Lower leg skin (tissue), 3 donors: ENCODE measurements at regions not wholly inside any gene's neighbourhood (a gene's known extent, or its start where the extent isn't known, plus 50 kb on each side); places are given as distances from the start of the nearest gene placed in this dataset.

Source experiments
- POLR2A ChIP-seq, 2 donors: fragments of 450-650 bp; IDR thresholded peaks; one replicate each; pipeline ENCODE4 v1.6.1; 2016 to 2017; ENCODE audit warnings: antibody characterized with exemption in 2 of 2, mild to moderate bottlenecking in 1 of 2, moderate library complexity in 1 of 2
- TF ChIP-seq, protein P1 (sequence below), 3 donors: fragments of 450-650 bp; IDR thresholded peaks; one replicate each; pipeline ENCODE4 v1.5.1; 2016; ENCODE audit warnings: antibody characterized with exemption in 3 of 3, mild to moderate bottlenecking in 3 of 3, moderate library complexity in 2 of 3

- TF ChIP-seq, protein P1, sequence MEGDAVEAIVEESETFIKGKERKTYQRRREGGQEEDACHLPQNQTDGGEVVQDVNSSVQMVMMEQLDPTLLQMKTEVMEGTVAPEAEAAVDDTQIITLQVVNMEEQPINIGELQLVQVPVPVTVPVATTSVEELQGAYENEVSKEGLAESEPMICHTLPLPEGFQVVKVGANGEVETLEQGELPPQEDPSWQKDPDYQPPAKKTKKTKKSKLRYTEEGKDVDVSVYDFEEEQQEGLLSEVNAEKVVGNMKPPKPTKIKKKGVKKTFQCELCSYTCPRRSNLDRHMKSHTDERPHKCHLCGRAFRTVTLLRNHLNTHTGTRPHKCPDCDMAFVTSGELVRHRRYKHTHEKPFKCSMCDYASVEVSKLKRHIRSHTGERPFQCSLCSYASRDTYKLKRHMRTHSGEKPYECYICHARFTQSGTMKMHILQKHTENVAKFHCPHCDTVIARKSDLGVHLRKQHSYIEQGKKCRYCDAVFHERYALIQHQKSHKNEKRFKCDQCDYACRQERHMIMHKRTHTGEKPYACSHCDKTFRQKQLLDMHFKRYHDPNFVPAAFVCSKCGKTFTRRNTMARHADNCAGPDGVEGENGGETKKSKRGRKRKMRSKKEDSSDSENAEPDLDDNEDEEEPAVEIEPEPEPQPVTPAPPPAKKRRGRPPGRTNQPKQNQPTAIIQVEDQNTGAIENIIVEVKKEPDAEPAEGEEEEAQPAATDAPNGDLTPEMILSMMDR (IDR thresholded peaks at IDR 0.05), result no peak
- TF ChIP-seq POLR2A (IDR thresholded peaks at IDR 0.05), result no peak
These were observed 1094.1 kb upstream of the TMEM132C start for GRCh38 chr12:127172861-127173260.
